SK-N-SH (cell line): ENCODE measurements at regions not wholly inside any gene's neighbourhood (a gene's known extent, or its start where the extent isn't known, plus 50 kb on each side); places are given as distances from the start of the nearest gene placed in this dataset.

Experiments used
- CTCF ChIA-PET: fragments of 300-600, 350-600 bp; formaldehyde crosslinking; extraction: SDS; loops from one replicate; lab custom pipeline; 2021; lab: Yijun Ruan, JAX
- POLR2A ChIA-PET: fragments of 350-600 bp; sonication (Branson Sonifier 250); formaldehyde crosslinking; extraction: SDS; loops from one replicate; lab custom pipeline; 2020; ENCODE audit warnings: antibody characterized with exemption, inconsistent platforms; lab: Yijun Ruan, JAX
- DNase-seq: peaks from one replicate; pipeline ENCODE4 v3.0.0; 2012
- H2AFZ ChIP-seq: fragments of 200-600 bp; sonication (generic); 2 replicates; pipeline ENCODE4 v1.8.1; 2016; ENCODE audit warnings: antibody characterized with exemption, mild to moderate bottlenecking, low read depth
- H3F3A ChIP-seq: fragments of 200-600 bp; sonication (generic); replicated peaks from 2 replicates; pipeline ENCODE3; 2016; ENCODE audit warnings: antibody characterized with exemption, mild to moderate bottlenecking; ENCODE audit not compliant: insufficient read depth
- H3K27ac ChIP-seq, 2 experiments: fragments of 200-500 bp in 1 of 2; fragments of 200-600 bp in 1 of 2; sonication (Bioruptor generic) in 1 of 2; sonication (generic), shearing (Covaris generic) in 1 of 2; 2 replicates each; pipeline versions ENCODE4 v1.5.1 to v1.6.1; 2014 to 2016; ENCODE audit warnings: low read depth in 2 of 2, inconsistent platforms in 1 of 2, low read length in 1 of 2, mild to moderate bottlenecking in 1 of 2, mixed read lengths in 1 of 2
- H3K27me3 ChIP-seq: fragments of 200-600 bp; sonication (generic), shearing (Covaris generic); 2 replicates; pipeline ENCODE4 v1.6.1; 2016; ENCODE audit warnings: mixed run types; ENCODE audit not compliant: insufficient read depth
- H3K36me3 ChIP-seq, 2 experiments: fragments of 200-500 bp in 1 of 2; fragments of 200-600 bp in 1 of 2; sonication (Bioruptor generic) in 1 of 2; sonication (generic) in 1 of 2; replicated peaks in 1 of 2; 2 replicates each; pipeline versions ENCODE3 to v1.5.1; 2014 to 2016; ENCODE audit warnings: low read length in 1 of 2, mild to moderate bottlenecking in 1 of 2; ENCODE audit not compliant: insufficient read depth in 2 of 2, control insufficient read depth in 1 of 2
- H3K4me1 ChIP-seq, 2 experiments: fragments of 200-500 bp in 1 of 2; fragments of 200-600 bp in 1 of 2; sonication (Bioruptor generic) in 1 of 2; sonication (generic), shearing (Covaris generic) in 1 of 2; 2 replicates each; pipeline versions ENCODE4 v1.5.1 to v1.6.1; 2014 to 2016; ENCODE audit warnings: low read depth in 1 of 2, low read length in 1 of 2, mixed run types in 1 of 2; ENCODE audit not compliant: insufficient read depth in 2 of 2, control insufficient read depth in 1 of 2
- H3K4me2 ChIP-seq: fragments of 200-600 bp; sonication (generic), shearing (Covaris generic); 2 replicates; pipeline ENCODE4 v1.6.1; 2017; ENCODE audit warnings: mixed run types
- H3K4me3 ChIP-seq, 2 experiments: fragments of 200-500 bp in 1 of 2; fragments of 200-600 bp in 1 of 2; sonication (Bioruptor generic) in 1 of 2; sonication (generic), shearing (Covaris generic) in 1 of 2; 2 replicates each; pipeline versions ENCODE4 v1.5.1 to v1.8.1; 2014 to 2016; ENCODE audit warnings: low read depth in 2 of 2, inconsistent platforms in 1 of 2, low read length in 1 of 2, mild to moderate bottlenecking in 1 of 2, mixed read lengths in 1 of 2, moderate library complexity in 1 of 2
- H3K79me2 ChIP-seq: fragments of 200-600 bp; sonication (generic); 2 replicates; pipeline ENCODE4 v1.8.1; 2017; ENCODE audit warnings: mild to moderate bottlenecking; ENCODE audit not compliant: insufficient read depth
- H3K9ac ChIP-seq: fragments of 200-600 bp; sonication (generic); 2 replicates; pipeline ENCODE4 v1.6.1; 2017; ENCODE audit warnings: mixed run types
- H3K9me2 ChIP-seq: fragments of 200-600 bp; sonication (generic); 2 replicates; pipeline ENCODE4 v1.6.1; 2017; ENCODE audit warnings: mixed run types
- H3K9me3 ChIP-seq: fragments of 200-600 bp; sonication (generic); 2 replicates; pipeline ENCODE4 v1.6.1; 2017; ENCODE audit warnings: mixed run types, mild to moderate bottlenecking, moderate library complexity
- H4K20me1 ChIP-seq: fragments of 200-600 bp; sonication (generic); 2 replicates; pipeline ENCODE4 v1.6.1; 2017; ENCODE audit warnings: mild to moderate bottlenecking, mixed run types; ENCODE audit not compliant: insufficient read depth
- CHD2 ChIP-seq: fragments of 150-350 bp; IDR thresholded peaks from 2 replicates; pipeline ENCODE4 v1.6.1; 2018; ENCODE audit warnings: low read length; ENCODE audit not compliant: partially characterized antibody
- ELF1 ChIP-seq: IDR thresholded peaks from 2 replicates; pipeline ENCODE4 v1.4.0; 2012
- EZH2phosphoT487 ChIP-seq: fragments of 200-600 bp; sonication (generic); IDR thresholded peaks from 2 replicates; pipeline ENCODE4 v1.6.1; 2017; ENCODE audit warnings: low read depth, mixed run types, mild to moderate bottlenecking, antibody characterized with exemption, moderate library complexity, borderline replicate concordance
- FOXM1 ChIP-seq: IDR thresholded peaks from 2 replicates; pipeline ENCODE4 v1.4.0; 2012; ENCODE audit warnings: low read depth, mild to moderate bottlenecking
- GATA2 ChIP-seq: sonication (generic); formaldehyde crosslinking; IDR thresholded peaks from 2 replicates; pipeline ENCODE4 v1.5.0; 2020; ENCODE audit warnings: mild to moderate bottlenecking, missing genetic modification reagents
- IRF3 ChIP-seq: fragments of 150-350 bp; IDR thresholded peaks from 2 replicates; pipeline ENCODE4 v1.6.1; 2016; ENCODE audit warnings: mild to moderate bottlenecking, low read depth, low read length
- JUND ChIP-seq: IDR thresholded peaks from 2 replicates; pipeline ENCODE4 v1.4.0; 2012
- NFIC ChIP-seq: IDR thresholded peaks from 2 replicates; pipeline ENCODE4 v1.4.0; 2012; ENCODE audit warnings: borderline replicate concordance
- NRF1 ChIP-seq: IDR thresholded peaks from 2 replicates; pipeline ENCODE4 v1.6.1; 2012; ENCODE audit warnings: low read depth, mild to moderate bottlenecking, low read length
- POLR2AphosphoS5 ChIP-seq: IDR thresholded peaks from 2 replicates; pipeline ENCODE4 v1.6.1; 2012; ENCODE audit warnings: low read depth, low read length
- RCOR1 ChIP-seq: fragments of 150-350 bp; IDR thresholded peaks from 2 replicates; pipeline ENCODE4 v1.6.1; 2017; ENCODE audit warnings: antibody characterized with exemption, low read length
- REST ChIP-seq: IDR thresholded peaks from 2 replicates; pipeline ENCODE4 v1.6.1; 2012; ENCODE audit warnings: mild to moderate bottlenecking, low read depth, low read length, moderate library complexity
- RXRA ChIP-seq: IDR thresholded peaks from 2 replicates; pipeline ENCODE4 v1.4.0; 2012; ENCODE audit warnings: low read depth, mild to moderate bottlenecking, borderline replicate concordance
- TEAD4 ChIP-seq: IDR thresholded peaks from 2 replicates; pipeline ENCODE4 v1.4.0; 2012; ENCODE audit warnings: mild to moderate bottlenecking, borderline replicate concordance; ENCODE audit not compliant: insufficient read depth
- USF2 ChIP-seq: fragments of 150-350 bp; IDR thresholded peaks from 2 replicates; pipeline ENCODE4 v1.6.1; 2017; ENCODE audit warnings: antibody characterized with exemption, low read length, low read depth, borderline replicate concordance
- YY1 ChIP-seq: IDR thresholded peaks from 2 replicates; pipeline ENCODE4 v1.4.0; 2012; ENCODE audit warnings: low read depth, mild to moderate bottlenecking
- ZBTB33 ChIP-seq: IDR thresholded peaks from 2 replicates; pipeline ENCODE4 v1.4.0; 2012; ENCODE audit warnings: low read depth, borderline replicate concordance
- WGBS: methylation state at CpG from one replicate; pipeline ENCODE4 v1.1.6; 2017; ENCODE audit warnings: low lambda C conversion rate; 5-methylcytosine and 5-hydroxymethylcytosine counted together

- no peak for TF ChIP-seq NRF1
- no peak for TF ChIP-seq JUND
- no peak for TF ChIP-seq RCOR1
- TF ChIP-seq TEAD4 = no peak
- TF ChIP-seq, all 33 proteins: peak for 0
These were observed 214.8 kb upstream of the ARHGEF26 start (continued) for GRCh38 chr3:153906366-153906765.

GRCh38 chr3:153910387-153910786 is 210.8 kb upstream of the ARHGEF26 start:
- Histone ChIP-seq H3K27ac (no peak overlapping the region), H3F3A (no peaks in the 10 kb centered on the region), H3K4me2 (no peak overlapping the region), H3K4me1 (no peaks in the 10 kb centered on the region; a peak in 1 of 4 replicates), H3K79me2 (no peaks in the 10 kb centered on the region), H2AFZ (no peak overlapping the region), H3K36me3 (no peaks in the 10 kb centered on the region), H3K9me2 (no peaks in the 10 kb centered on the region), H3K9ac (no peak overlapping the region), H3K27me3 (no peaks in the 10 kb centered on the region), H4K20me1 (no peaks in the 10 kb centered on the region), H3K9me3 (no peaks in the 10 kb centered on the region), H3K4me3 (no peak overlapping the region)
- no peak for TF ChIP-seq POLR2AphosphoS5
- TF ChIP-seq ELF1 = no peak
- TF ChIP-seq NFIC = no peak
- no peak for TF ChIP-seq YY1
- TF ChIP-seq RXRA = no peak
- no peak for TF ChIP-seq NRF1
- no peak for TF ChIP-seq EZH2phosphoT487
- no peak for TF ChIP-seq USF2
- TF ChIP-seq IRF3 = no peak
- no peak for TF ChIP-seq CHD2
- no peak for TF ChIP-seq TEAD4
- TF ChIP-seq GATA2 (CRISPR knock-in tag) = no peak
- no peak for TF ChIP-seq REST
- no peak for TF ChIP-seq ZBTB33
- no peak for TF ChIP-seq FOXM1
- CTCF ChIA-PET = no interaction called here
- POLR2A ChIA-PET = no interaction called here
- WGBS = 33% methylated on average over 1 of the region's 1 CpG
- DNase-seq = no peak
